ENCODE measurements at regions not wholly inside any gene's neighbourhood (a gene's known extent, or its start where the extent isn't known, plus 50 kb on each side); places are given as distances from the start of the nearest gene placed in this dataset.

DNA sequence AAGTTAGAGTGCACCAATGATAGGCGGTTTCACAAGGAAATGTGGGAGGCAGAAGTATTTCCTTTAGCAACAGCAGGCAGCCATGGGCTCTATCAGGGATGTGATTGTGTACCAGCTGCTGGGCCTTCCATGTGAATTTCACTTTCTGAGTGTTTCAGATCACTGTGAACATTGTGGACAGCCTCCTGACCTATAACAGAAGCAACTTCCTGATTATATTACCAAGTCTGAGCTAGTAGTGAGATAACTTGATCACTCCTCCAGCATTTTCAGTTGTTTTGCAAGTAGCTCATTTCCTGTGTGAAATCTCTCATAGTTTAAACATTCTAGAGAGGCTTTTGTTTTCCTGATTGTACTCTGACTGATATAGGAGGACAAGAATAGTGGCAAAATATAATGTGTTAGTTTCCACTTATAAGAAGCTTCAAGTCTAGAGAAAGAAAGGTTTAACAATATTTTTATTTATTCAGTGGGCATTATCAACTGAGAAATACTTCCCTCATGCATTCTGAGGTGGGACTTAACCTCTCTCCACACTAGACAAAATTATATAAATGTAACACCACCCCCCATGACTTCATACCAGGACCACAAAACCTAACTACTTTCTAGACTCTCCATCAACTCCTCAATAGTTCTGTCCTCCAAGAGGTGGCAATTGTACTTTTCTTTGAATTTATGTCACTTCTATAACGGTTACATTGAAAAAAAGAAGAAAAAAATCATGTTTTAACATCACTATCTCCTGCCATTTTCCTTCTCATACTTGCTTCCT lies 184.2 kb upstream of the LUZP2 start:
- H3K27ac Mint-ChIP-seq, result no peak overlapping the region

GRCh38 chr11:24321229-24321628 lies 175.6 kb upstream of the LUZP2 start:
- ATAC-seq, result no peak
- Mint-ChIP-seq H3K27ac (no peak overlapping the region), H3K4me1 (no peaks in the 10 kb centered on the region), H3K4me3 (no peak overlapping the region), H3K9me3 (peaks cover 7% of the 10 kb centered on the region), H3K27me3 (no peaks in the 10 kb centered on the region), H3K36me3 (ENCODE audit: low read depth) (no peaks in the 10 kb centered on the region)
- DNase-seq, result no peak

More for the DNA sequence above, 184.2 kb upstream of the LUZP2 start:
- H3K4me3 Mint-ChIP-seq, result no peak overlapping the region
- no peak for DNase-seq
- H3K36me3 Mint-ChIP-seq (ENCODE audit: low read depth), result no peaks in the 10 kb centered on the region
- ATAC-seq, result no peak
- no peaks in the 10 kb centered on the region for H3K4me1 Mint-ChIP-seq
- H3K9me3 Mint-ChIP-seq, result peaks cover 24% of the 10 kb centered on the region
- H3K27me3 Mint-ChIP-seq, result no peaks in the 10 kb centered on the region

- Mint-ChIP-seq H3K4me3 (no peak overlapping the region), H3K4me1 (no peaks in the 10 kb centered on the region), H3K36me3 (ENCODE audit: low read depth) (no peaks in the 10 kb centered on the region), H3K9me3 (no peaks in the 10 kb centered on the region), H3K27ac (no peak overlapping the region), H3K27me3 (no peaks in the 10 kb centered on the region)
- no peak for DNase-seq
- no peak for ATAC-seq
Measured at GRCh38 chr11:24324211-24324610, 172.6 kb upstream of the LUZP2 start.

- Mint-ChIP-seq H3K36me3 (ENCODE audit: low read depth) (no peaks in the 10 kb centered on the region), H3K27ac (no peak overlapping the region), H3K9me3 (no peaks in the 10 kb centered on the region), H3K4me1 (no peaks in the 10 kb centered on the region), H3K4me3 (no peak overlapping the region), H3K27me3 (no peaks in the 10 kb centered on the region)
- no peak for DNase-seq
- ATAC-seq, result no peak
Measured at GRCh38 chr11:24344222-24344621, 152.6 kb upstream of the LUZP2 start.

- Mint-ChIP-seq H3K4me3 (no peak overlapping the region), H3K27ac (no peak overlapping the region), H3K27me3 (no peaks in the 10 kb centered on the region), H3K9me3 (no peaks in the 10 kb centered on the region), H3K36me3 (ENCODE audit: low read depth) (no peaks in the 10 kb centered on the region), H3K4me1 (no peaks in the 10 kb centered on the region)
- ATAC-seq, result no peak
- no peak for DNase-seq
Measured at GRCh38 chr11:24348908-24349307, 147.9 kb upstream of the LUZP2 start.

DNA sequence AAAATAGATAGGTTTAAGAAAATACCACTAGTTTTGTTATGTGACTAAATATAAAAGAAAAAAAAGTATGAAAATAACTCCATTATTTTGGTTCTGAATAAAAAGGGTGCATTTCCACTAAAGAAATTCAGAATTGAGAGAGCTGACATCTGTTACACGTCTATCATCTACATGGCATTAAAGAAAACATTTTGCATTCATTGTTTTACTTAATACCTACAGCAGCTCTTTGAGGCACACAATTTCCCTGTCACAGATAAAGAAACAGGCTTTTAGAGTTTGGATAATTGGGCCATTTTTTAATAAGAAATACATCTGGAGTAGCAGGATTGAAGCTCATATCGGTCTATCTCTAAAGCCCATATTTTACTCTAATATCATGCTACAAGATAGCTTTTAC lies 145.7 kb upstream of the LUZP2 start:
- no peak overlapping the region for H3K4me3 Mint-ChIP-seq
- no peak overlapping the region for H3K27ac Mint-ChIP-seq
- H3K27me3 Mint-ChIP-seq, result no peaks in the 10 kb centered on the region
- no peaks in the 10 kb centered on the region for H3K4me1 Mint-ChIP-seq
- DNase-seq (no peak), ATAC-seq (no peak)
- H3K9me3 Mint-ChIP-seq, result no peaks in the 10 kb centered on the region
- no peaks in the 10 kb centered on the region for H3K36me3 Mint-ChIP-seq (ENCODE audit: low read depth)

- peaks cover 3% of the 10 kb centered on the region for H3K9me3 Mint-ChIP-seq
- H3K27me3 Mint-ChIP-seq, result no peaks in the 10 kb centered on the region
- no peaks in the 10 kb centered on the region for H3K36me3 Mint-ChIP-seq (ENCODE audit: low read depth)
- no peak for ATAC-seq
- DNase-seq, result no peak
- H3K27ac Mint-ChIP-seq, result no peak overlapping the region
- no peak overlapping the region for H3K4me3 Mint-ChIP-seq
- no peaks in the 10 kb centered on the region for H3K4me1 Mint-ChIP-seq
Measured at GRCh38 chr11:24356501-24356900, 140.4 kb upstream of the LUZP2 start.

DNA sequence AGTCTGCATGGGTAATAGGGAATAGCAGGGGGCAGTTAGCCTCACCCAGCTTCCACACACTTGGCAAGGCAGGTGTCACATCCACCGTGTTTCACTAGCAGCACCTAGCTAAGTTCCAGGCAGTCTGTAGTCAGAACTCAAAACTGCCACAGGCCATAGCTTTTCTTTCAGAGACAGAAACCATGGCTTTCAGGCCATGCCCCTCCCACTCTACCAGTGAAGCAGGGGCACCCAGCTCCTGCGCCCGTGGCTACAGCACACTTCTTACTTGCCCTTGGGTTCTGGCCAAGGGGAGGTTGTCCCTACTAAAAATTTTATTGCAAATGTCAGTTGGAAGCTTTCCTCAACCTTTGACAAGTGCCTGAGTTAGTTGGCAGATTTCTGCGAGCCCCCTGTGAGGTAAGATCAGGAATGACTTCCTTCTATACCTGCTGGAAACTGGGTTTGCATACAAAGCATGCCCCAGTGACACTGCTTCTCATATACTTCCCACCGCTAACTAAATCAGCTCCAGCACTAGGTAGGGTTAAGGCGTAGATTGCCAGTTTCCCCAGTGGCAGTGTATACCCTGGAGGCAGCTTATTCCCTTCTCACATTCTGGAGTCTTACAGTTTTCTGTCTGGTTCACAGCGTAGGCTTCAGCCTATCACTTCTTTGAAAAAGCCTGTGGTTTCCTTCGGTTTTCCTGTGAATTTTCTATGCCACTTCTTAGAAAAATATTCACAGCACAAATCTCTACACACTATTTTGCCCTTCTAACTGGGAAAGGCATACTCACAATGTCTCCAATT lies 139.0 kb upstream of the LUZP2 start:
- no peak for ATAC-seq
- Mint-ChIP-seq H3K4me1 (no peaks in the 10 kb centered on the region), H3K27ac (no peak overlapping the region), H3K9me3 (peaks cover 7% of the 10 kb centered on the region), H3K4me3 (no peak overlapping the region), H3K36me3 (ENCODE audit: low read depth) (no peaks in the 10 kb centered on the region), H3K27me3 (no peaks in the 10 kb centered on the region)
- no peak for DNase-seq

- ATAC-seq, result no peak
- H3K27me3 Mint-ChIP-seq, result no peaks in the 10 kb centered on the region
Measured at GRCh38 chr11:24372491-24372890, 124.4 kb upstream of the LUZP2 start.

DNA sequence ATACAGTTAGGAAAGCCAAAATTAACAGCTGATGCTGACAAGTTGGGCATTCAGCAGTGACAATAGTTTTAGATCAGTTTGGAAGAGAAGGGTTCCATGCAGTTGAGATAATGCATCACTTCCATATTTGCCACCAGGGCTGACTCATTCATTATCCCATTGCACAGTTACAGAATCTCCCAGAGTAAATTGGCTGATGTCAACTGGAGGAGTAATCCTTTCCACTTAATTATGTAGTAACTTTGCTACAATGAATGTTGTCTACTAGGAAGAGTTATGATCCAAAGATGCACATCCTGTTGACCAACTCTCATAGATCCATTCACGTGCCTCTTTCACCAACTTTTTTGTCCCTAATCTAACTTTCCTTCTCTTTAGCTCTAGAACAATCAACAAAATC lies 123.3 kb upstream of the LUZP2 start:
- DNase-seq (no peak), ATAC-seq (no peak)
- H3K27ac Mint-ChIP-seq, result no peak overlapping the region
- no peak overlapping the region for H3K4me3 Mint-ChIP-seq
- H3K27me3 Mint-ChIP-seq, result no peaks in the 10 kb centered on the region
- H3K9me3 Mint-ChIP-seq, result no peaks in the 10 kb centered on the region
- H3K36me3 Mint-ChIP-seq (ENCODE audit: low read depth), result no peaks in the 10 kb centered on the region
- no peaks in the 10 kb centered on the region for H3K4me1 Mint-ChIP-seq

More at GRCh38 chr11:24372491-24372890, 124.4 kb upstream of the LUZP2 start:
- Mint-ChIP-seq H3K9me3 (no peaks in the 10 kb centered on the region), H3K36me3 (ENCODE audit: low read depth) (no peaks in the 10 kb centered on the region), H3K27ac (no peak overlapping the region), H3K4me3 (no peak overlapping the region), H3K4me1 (no peaks in the 10 kb centered on the region)
- no peak for DNase-seq

DNA sequence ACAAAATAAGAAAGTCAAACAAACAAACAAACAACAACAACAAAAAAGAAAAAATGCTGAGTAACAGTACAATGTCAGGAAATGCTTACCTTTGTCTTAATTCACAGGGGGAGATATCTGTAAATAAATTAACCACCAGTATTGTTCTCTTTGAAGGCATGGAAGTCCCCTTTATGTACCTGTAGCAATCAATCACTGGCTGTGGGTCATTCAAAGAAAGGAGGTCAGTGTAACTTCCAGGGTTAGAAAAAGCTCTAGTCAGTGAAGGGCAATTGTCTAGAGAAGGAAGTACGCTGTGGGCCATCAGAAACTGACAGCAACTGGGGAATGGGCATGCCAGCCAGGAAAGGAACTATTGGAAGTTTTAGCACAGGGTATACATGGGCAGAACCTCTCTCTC lies 121.5 kb upstream of the LUZP2 start:
- Mint-ChIP-seq H3K36me3 (ENCODE audit: low read depth) (no peaks in the 10 kb centered on the region), H3K4me3 (no peak overlapping the region), H3K4me1 (no peaks in the 10 kb centered on the region), H3K27me3 (no peaks in the 10 kb centered on the region), H3K27ac (no peak overlapping the region), H3K9me3 (no peaks in the 10 kb centered on the region)
- no peak for ATAC-seq
- no peak for DNase-seq

- no peaks in the 10 kb centered on the region for H3K27me3 Mint-ChIP-seq
- no peak for DNase-seq
- H3K9me3 Mint-ChIP-seq, result no peaks in the 10 kb centered on the region
Measured at GRCh38 chr11:24375931-24376330, 120.9 kb upstream of the LUZP2 start.

DNA sequence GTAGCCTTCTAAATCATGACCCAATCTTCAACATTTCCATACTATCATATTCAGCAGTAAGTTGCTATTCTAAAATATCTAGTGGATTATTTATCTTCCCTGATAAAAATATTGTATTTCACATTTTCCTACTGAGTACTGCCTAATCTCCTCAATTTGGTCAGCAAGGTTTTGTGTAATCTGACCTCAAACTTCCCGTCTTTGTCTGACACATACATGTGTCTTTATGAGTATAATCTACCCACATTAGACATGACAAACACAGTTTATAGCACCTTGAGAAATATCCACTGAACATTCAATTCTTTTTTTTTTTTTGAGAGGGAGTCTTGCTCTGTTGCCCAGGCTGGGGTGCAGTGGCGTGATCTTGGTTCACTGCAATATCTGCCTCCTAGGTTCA lies 113.7 kb upstream of the LUZP2 start:
- Mint-ChIP-seq H3K27ac (no peak overlapping the region), H3K4me1 (no peaks in the 10 kb centered on the region), H3K9me3 (no peaks in the 10 kb centered on the region), H3K36me3 (ENCODE audit: low read depth) (no peaks in the 10 kb centered on the region), H3K27me3 (no peaks in the 10 kb centered on the region), H3K4me3 (no peak overlapping the region)
- ATAC-seq (no peak), DNase-seq (no peak)

More at GRCh38 chr11:24375931-24376330, 120.9 kb upstream of the LUZP2 start:
- no peak for ATAC-seq
- Mint-ChIP-seq H3K4me1 (no peaks in the 10 kb centered on the region), H3K36me3 (ENCODE audit: low read depth) (no peaks in the 10 kb centered on the region), H3K27ac (no peak overlapping the region), H3K4me3 (no peak overlapping the region)

GRCh38 chr11:24384240-24384639 lies 112.6 kb upstream of the LUZP2 start:
- H3K9me3 Mint-ChIP-seq, result no peaks in the 10 kb centered on the region
- DNase-seq (no peak), ATAC-seq (no peak)
- H3K4me1 Mint-ChIP-seq, result no peaks in the 10 kb centered on the region
- H3K4me3 Mint-ChIP-seq, result no peak overlapping the region
- no peaks in the 10 kb centered on the region for H3K36me3 Mint-ChIP-seq (ENCODE audit: low read depth)
- no peak overlapping the region for H3K27ac Mint-ChIP-seq
- H3K27me3 Mint-ChIP-seq, result no peaks in the 10 kb centered on the region
